ENCODE measurements at regions not wholly inside any gene's neighbourhood (a gene's known extent, or its start where the extent isn't known, plus 50 kb on each side); places are given as distances from the start of the nearest gene placed in this dataset.
A peak's percentile ranks its signal among the peaks of the same experiment; 100 is the strongest.

- Histone ChIP-seq H3K4me3 (no peak overlapping the region), H3K9ac (no peak overlapping the region), H3K27me3 (replicated peaks; ENCODE audit: insufficient read depth) (peaks cover 2% of the 10 kb centered on the region; the same call in 1 of the 2 replicates), H3K9me3 (ENCODE audit: low read depth) (no peaks in the 10 kb centered on the region), H3K79me2 (ENCODE audit: insufficient read depth) (no peaks in the 10 kb centered on the region), H3K36me3 (ENCODE audit: low read depth) (no peaks in the 10 kb centered on the region), H4K20me1 (ENCODE audit: insufficient read depth) (no peaks in the 10 kb centered on the region), H2AFZ (no peak overlapping the region), H3F3A (ENCODE audit: insufficient read depth) (peaks cover 27% of the 10 kb centered on the region), H3K4me2 (ENCODE audit: unreplicated experiment) (no peak overlapping the region), H3K4me1 (ENCODE audit: insufficient read depth) (peaks cover 31% of the 10 kb centered on the region), H3K9me2 (ENCODE audit: insufficient read depth) (no peaks in the 10 kb centered on the region), H3K27ac (0 out of 2 replicates have a peak overlapping the region, but pooled peaks have one; percentile 36)
- DNase-seq, result peak; percentile 81
- TF ChIP-seq EZH2 (IDR thresholded peaks at IDR 0.05; ENCODE audit: insufficient read depth, poor library complexity, severe bottlenecking), result no peak
- TF ChIP-seq EZH2phosphoT487 (IDR thresholded peaks at IDR 0.05; ENCODE audit: insufficient read depth, low read depth), result no peak
- 4 to 5% methylated on average over 1 of the region's 1 CpG for WGBS, 2 experiments (ENCODE audit: low coverage in 1 of 2, low lambda C conversion rate in 2 of 2, missing lambda C conversion rate in 2 of 2)
- in situ Hi-C loops (cut with MboI), result no loop called here
Measured at GRCh38 chr11:92383430-92383829, 158.8 kb downstream of the FAT3 start.

DNA sequence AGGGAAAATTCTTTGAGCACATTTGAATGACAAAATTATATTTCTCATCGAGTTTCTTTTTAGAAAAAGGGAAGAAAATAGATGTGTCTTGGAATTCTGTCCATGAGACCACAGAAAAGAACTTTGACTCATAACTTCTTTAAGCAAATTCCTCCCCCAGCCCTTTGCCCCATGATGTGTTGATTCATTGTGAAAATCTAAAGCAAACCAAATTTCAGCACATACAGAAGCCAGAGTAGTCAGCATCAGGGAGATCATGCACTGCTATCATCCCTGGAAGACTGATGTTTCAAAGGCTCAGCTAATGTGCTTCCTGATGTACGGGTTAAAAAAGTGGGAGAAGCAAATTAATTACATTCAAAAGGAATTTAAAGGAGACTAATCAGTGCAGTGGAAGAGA lies 159.7 kb downstream of the FAT3 start:
- 36 to 52% methylated on average over 2 of the region's 2 CpGs for WGBS, 2 experiments (ENCODE audit: low coverage in 1 of 2, low lambda C conversion rate in 2 of 2, missing lambda C conversion rate in 2 of 2)
- Histone ChIP-seq H3K9ac (no peak overlapping the region), H3K27ac (no peak overlapping the region)

DNA sequence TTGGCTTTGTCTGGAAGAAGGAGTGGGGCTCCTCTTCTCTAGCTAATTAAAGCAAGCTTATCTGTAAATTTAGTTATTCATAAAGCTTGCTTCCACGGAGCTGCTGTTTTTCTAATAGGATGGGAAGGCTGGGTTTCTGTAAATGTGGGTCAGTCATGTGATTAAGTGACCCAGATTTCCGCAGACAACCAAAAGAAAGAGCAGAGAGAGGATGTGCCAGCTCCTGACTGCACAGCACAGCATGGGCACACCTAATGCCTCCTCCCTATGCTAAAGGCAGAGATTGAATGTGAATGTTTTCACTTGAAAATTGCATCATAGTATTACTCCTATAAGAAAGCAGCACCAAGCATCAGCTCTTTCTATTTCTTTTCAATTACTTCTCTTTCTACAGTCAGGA lies 160.2 kb downstream of the FAT3 start:
- Histone ChIP-seq H3K79me2 (ENCODE audit: insufficient read depth) (no peaks in the 10 kb centered on the region), H4K20me1 (ENCODE audit: insufficient read depth) (no peaks in the 10 kb centered on the region), H3F3A (ENCODE audit: insufficient read depth) (peaks cover 27% of the 10 kb centered on the region), H3K9me3 (ENCODE audit: low read depth) (no peaks in the 10 kb centered on the region), H3K36me3 (ENCODE audit: low read depth) (no peaks in the 10 kb centered on the region), H3K9me2 (ENCODE audit: insufficient read depth) (no peaks in the 10 kb centered on the region), H3K27me3 (replicated peaks; ENCODE audit: insufficient read depth) (peaks cover 16% of the 10 kb centered on the region), H3K4me2 (ENCODE audit: unreplicated experiment) (no peak overlapping the region), H3K4me1 (ENCODE audit: insufficient read depth) (peaks cover 31% of the 10 kb centered on the region), H3K27ac (no peak overlapping the region), H3K4me3 (no peak overlapping the region), H2AFZ (no peak overlapping the region), H3K9ac (no peak overlapping the region)
- TF ChIP-seq EZH2 (IDR thresholded peaks at IDR 0.05; ENCODE audit: insufficient read depth, poor library complexity, severe bottlenecking) (no peak), EZH2phosphoT487 (IDR thresholded peaks at IDR 0.05; ENCODE audit: insufficient read depth, low read depth) (no peak)
- DNase-seq, result peak; percentile 25
- in situ Hi-C loops (cut with MboI), result no loop called here
- 0 to 14% methylated on average over 2 of the region's 2 CpGs for WGBS, 2 experiments (ENCODE audit: low coverage in 1 of 2, low lambda C conversion rate in 2 of 2, missing lambda C conversion rate in 2 of 2)

More for the DNA sequence above, 159.7 kb downstream of the FAT3 start:
- DNase-seq, result peak; percentile 65
- no peaks in the 10 kb centered on the region for H3K9me3 ChIP-seq (ENCODE audit: low read depth)
- in situ Hi-C loops (cut with MboI), result no loop called here
- H3K9me2 ChIP-seq (ENCODE audit: insufficient read depth), result no peaks in the 10 kb centered on the region
- no peak overlapping the region for H3K4me3 ChIP-seq
- H3K4me2 ChIP-seq (ENCODE audit: unreplicated experiment), result no peak overlapping the region
- H3K36me3 ChIP-seq (ENCODE audit: low read depth), result no peaks in the 10 kb centered on the region
- peaks cover 11% of the 10 kb centered on the region for H3K27me3 ChIP-seq (replicated peaks; ENCODE audit: insufficient read depth)
- H3F3A ChIP-seq (ENCODE audit: insufficient read depth), result peaks cover 27% of the 10 kb centered on the region
- no peak overlapping the region for H2AFZ ChIP-seq
- TF ChIP-seq EZH2 (IDR thresholded peaks at IDR 0.05; ENCODE audit: insufficient read depth, poor library complexity, severe bottlenecking) (no peak), EZH2phosphoT487 (IDR thresholded peaks at IDR 0.05; ENCODE audit: insufficient read depth, low read depth) (no peak)
- no peaks in the 10 kb centered on the region for H3K79me2 ChIP-seq (ENCODE audit: insufficient read depth)
- H3K4me1 ChIP-seq (ENCODE audit: insufficient read depth), result peaks cover 31% of the 10 kb centered on the region
- H4K20me1 ChIP-seq (ENCODE audit: insufficient read depth), result no peaks in the 10 kb centered on the region

- Histone ChIP-seq H3K4me1 (ENCODE audit: insufficient read depth) (peaks cover 19% of the 10 kb centered on the region), H3K27ac (no peak overlapping the region), H3K79me2 (ENCODE audit: insufficient read depth) (no peaks in the 10 kb centered on the region), H3K9ac (no peak overlapping the region), H3K27me3 (replicated peaks; ENCODE audit: insufficient read depth) (peaks cover 32% of the 10 kb centered on the region), H3K9me2 (ENCODE audit: insufficient read depth) (no peaks in the 10 kb centered on the region), H3F3A (ENCODE audit: insufficient read depth) (peaks cover 21% of the 10 kb centered on the region), H3K36me3 (ENCODE audit: low read depth) (no peaks in the 10 kb centered on the region), H3K4me2 (ENCODE audit: unreplicated experiment) (no peak overlapping the region), H3K4me3 (no peak overlapping the region), H2AFZ (no peak overlapping the region), H3K9me3 (ENCODE audit: low read depth) (no peaks in the 10 kb centered on the region), H4K20me1 (ENCODE audit: insufficient read depth) (no peaks in the 10 kb centered on the region)
- in situ Hi-C loops (cut with MboI), result no loop called here
- 65 to 70% methylated on average over 5 of the region's 5 CpGs for WGBS, 2 experiments (ENCODE audit: low coverage in 1 of 2, low lambda C conversion rate in 2 of 2, missing lambda C conversion rate in 2 of 2)
- DNase-seq, result no peak
- TF ChIP-seq EZH2 (IDR thresholded peaks at IDR 0.05; ENCODE audit: insufficient read depth, poor library complexity, severe bottlenecking), result no peak
- no peak for TF ChIP-seq EZH2phosphoT487 (IDR thresholded peaks at IDR 0.05; ENCODE audit: insufficient read depth, low read depth)
Measured at GRCh38 chr11:92386577-92386976, 162.0 kb downstream of the FAT3 start.

GRCh38 chr11:92387859-92388258 lies 163.2 kb downstream of the FAT3 start:
- Histone ChIP-seq H3K4me3 (no peak overlapping the region), H3K4me2 (ENCODE audit: unreplicated experiment) (no peak overlapping the region), H3F3A (ENCODE audit: insufficient read depth) (peaks cover 21% of the 10 kb centered on the region), H3K79me2 (ENCODE audit: insufficient read depth) (no peaks in the 10 kb centered on the region), H3K4me1 (ENCODE audit: insufficient read depth) (peaks cover 19% of the 10 kb centered on the region), H3K27me3 (replicated peaks; ENCODE audit: insufficient read depth) (peaks cover 44% of the 10 kb centered on the region), H3K27ac (no peak overlapping the region), H3K9me2 (ENCODE audit: insufficient read depth) (no peaks in the 10 kb centered on the region), H2AFZ (no peak overlapping the region), H4K20me1 (ENCODE audit: insufficient read depth) (no peaks in the 10 kb centered on the region), H3K36me3 (ENCODE audit: low read depth) (no peaks in the 10 kb centered on the region), H3K9me3 (ENCODE audit: low read depth) (no peaks in the 10 kb centered on the region), H3K9ac (no peak overlapping the region)
- in situ Hi-C loops (cut with MboI), result no loop called here
- no peak for TF ChIP-seq EZH2 (IDR thresholded peaks at IDR 0.05; ENCODE audit: insufficient read depth, poor library complexity, severe bottlenecking)
- TF ChIP-seq EZH2phosphoT487 (IDR thresholded peaks at IDR 0.05; ENCODE audit: insufficient read depth, low read depth), result no peak
- DNase-seq, result no peak

Measured in GM23248 (cell line).